GM19372 (cell line): ENCODE measurements at regions not wholly inside any gene's neighbourhood (a gene's known extent, or its start where the extent isn't known, plus 50 kb on each side); places are given as distances from the start of the nearest gene placed in this dataset.

Source experiments
- ATAC-seq: cut with Tn5 transposase; IDR thresholded peaks from one replicate; pipeline ENCODE4 v1.9.1; 2021; ENCODE audit warnings: mild to moderate bottlenecking, low read depth, moderate library complexity; ENCODE audit not compliant: unreplicated experiment

GRCh38 chr11:129324533-129325175 lies 51.0 kb upstream of the BARX2 start:
- ATAC-seq, result no peak

DNA sequence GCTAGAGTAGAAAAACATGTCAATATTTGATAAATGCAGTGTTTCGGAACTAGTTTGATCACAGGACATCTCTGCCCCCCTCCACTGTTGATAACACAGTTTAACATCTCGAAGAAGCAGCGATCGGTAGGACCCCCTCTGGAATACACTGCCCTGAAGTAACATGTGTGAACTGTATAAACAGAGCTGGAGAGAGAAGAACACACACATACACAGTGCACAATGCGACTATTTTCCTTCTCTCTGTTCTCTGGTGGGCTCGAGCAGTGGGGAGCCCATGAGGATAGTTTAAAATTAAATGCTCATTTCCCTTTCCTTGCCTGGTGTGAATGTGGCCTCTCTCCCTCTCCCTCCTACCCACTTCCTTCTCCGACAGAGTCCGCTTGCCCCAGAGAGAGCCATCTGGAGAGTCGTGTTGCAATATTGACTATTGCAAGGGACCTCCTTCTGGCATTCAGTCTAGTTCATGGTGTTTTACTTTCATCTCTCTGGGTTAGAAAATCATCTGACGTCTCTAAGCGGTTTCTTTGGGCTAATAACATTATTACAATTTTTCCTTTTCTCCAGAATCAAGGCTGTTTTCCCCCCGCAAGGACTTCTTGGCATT lies 51.6 kb upstream of the BARX2 start:
- no peak for ATAC-seq

- ATAC-seq, result no peak
These were observed 52.7 kb upstream of the BARX2 start for GRCh38 chr11:129322941-129323340.

DNA sequence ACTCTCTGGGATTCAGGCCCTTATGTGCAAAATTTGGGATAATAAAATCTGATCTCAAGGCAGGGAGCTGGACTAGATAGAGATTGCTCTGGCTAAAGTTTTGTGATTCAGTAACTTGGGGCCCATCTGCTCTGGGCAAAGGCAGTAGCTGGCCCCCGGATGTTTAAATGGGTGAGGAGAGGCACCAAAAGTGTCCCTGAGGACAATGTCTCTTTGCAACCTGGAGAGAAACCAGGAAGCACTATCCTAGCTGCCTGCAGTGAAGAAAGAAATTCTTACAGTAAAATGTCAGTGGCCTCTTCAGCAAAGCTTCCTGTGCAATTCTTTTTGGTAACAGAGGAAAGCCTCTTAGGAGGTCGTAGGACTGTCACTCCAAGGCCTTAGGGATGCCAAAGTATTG lies 54.6 kb upstream of the BARX2 start:
- no peak for ATAC-seq

DNA sequence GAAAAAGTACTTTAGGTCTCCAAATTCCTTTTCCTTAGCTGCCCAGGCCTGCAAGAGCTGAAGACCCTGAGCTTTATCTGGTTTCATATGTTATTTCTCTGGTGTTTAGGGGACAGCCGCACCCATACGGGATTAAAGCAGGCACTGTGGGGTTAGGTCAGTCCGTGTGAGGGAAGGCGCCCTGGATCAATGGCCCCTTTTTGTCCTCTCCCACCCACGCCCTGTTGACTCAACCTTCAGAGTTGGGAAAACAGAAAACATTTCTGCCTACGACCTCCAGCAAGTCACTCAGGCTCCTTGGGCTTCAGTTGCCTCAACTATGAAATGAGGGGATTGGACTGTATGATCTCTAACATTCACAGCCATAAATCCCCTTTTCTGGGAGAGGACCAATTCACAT lies 55.2 kb upstream of the BARX2 start:
- ATAC-seq, result no peak

DNA sequence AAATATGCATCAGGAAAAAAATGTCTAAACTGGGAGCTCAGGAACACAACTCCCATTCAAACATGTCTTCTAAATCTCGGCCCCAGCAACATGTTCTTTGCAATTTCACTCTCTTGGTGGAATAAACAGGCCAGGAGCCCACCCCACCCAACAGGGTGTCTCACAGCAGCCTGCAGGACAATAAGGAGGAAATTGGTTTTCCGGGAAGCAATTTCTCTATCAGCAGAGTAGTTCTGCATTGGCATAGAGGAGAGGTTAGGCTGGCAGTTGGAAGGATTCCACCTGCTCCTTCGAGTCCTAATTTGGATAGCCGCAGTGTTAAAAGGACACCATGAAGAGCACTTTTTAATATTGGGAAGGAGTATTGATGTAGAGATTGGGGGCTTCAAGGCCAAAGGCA lies 55.9 kb upstream of the BARX2 start:
- ATAC-seq, result no peak

DNA sequence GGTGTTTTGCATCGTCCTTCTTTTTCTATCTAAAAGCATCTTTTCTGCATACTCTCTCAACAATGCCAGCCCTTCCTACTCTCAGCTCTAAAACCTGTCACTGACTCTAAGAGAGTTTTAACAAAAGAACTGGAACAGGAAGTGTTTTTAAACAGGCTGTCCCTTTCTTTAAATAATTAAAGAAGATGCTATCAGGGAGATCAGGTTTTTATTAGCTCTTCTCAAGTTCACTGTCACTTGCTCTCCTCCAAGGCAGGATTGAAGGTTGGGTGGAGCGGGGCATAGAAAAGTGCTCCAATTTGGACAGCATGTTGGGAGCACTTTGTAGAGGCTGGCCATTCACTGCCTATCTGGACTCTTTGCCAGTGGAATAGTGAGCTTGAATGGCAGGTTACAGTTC lies 56.4 kb upstream of the BARX2 start:
- no peak for ATAC-seq

DNA sequence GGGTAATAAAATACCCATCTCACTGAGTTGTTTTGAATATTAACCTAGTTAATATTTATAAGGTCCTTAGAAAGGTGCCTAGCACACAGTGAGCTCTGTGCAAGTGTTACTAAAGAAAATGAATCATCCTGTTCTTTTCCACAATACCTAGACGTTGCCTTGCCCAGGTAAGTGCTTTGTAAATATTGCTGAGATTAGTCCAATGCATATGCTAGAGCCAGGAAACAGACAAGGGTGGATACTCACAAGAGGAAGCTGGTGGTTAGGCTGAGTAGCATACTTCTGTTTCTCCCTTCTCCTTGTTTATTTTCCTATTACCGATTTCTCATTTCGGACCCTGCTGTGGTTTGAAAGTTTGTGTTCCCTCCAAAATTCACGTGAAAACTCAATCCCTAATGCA lies 58.1 kb upstream of the BARX2 start:
- ATAC-seq, result no peak

- no peak for ATAC-seq
These were observed 58.9 kb upstream of the BARX2 start for GRCh38 chr11:129316781-129317180.

GRCh38 chr11:129315781-129316579 lies 59.7 kb upstream of the BARX2 start:
- no peak for ATAC-seq

- no peak for ATAC-seq
These were observed 61.3 kb upstream of the BARX2 start for GRCh38 chr11:129314371-129314770.

GRCh38 chr11:129313541-129314297 lies 61.9 kb upstream of the BARX2 start:
- no peak for ATAC-seq

- no peak for ATAC-seq
These were observed 62.7 kb upstream of the BARX2 start for GRCh38 chr11:129312730-129313503.

- no peak for ATAC-seq
These were observed 67.3 kb upstream of the BARX2 start for GRCh38 chr11:129308241-129308865.

GRCh38 chr11:129307162-129307561 lies 68.5 kb upstream of the BARX2 start:
- no peak for ATAC-seq

GRCh38 chr11:129302386-129303101 lies 73.1 kb upstream of the BARX2 start:
- no peak for ATAC-seq

GRCh38 chr11:129300099-129300498 lies 75.5 kb upstream of the BARX2 start:
- no peak for ATAC-seq

DNA sequence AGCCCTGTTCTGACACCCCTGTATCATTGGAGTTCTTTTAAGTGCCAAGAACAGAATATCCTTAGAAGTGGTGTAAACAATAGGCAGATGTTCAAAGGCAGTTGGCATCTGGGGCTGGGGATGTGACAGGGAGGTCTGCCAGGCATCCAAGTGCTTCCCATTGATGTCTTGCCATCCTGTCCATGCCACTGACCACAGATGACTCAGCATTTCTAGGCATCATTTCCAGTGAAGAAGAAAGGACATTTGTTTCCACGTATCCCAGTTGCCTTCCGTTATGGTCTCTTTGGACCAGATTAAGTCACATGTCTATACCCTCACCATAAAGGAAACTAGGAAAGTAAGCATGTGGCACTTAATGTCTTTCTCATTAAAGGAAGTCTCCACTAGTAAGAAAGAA lies 76.7 kb upstream of the BARX2 start:
- ATAC-seq, result no peak

DNA sequence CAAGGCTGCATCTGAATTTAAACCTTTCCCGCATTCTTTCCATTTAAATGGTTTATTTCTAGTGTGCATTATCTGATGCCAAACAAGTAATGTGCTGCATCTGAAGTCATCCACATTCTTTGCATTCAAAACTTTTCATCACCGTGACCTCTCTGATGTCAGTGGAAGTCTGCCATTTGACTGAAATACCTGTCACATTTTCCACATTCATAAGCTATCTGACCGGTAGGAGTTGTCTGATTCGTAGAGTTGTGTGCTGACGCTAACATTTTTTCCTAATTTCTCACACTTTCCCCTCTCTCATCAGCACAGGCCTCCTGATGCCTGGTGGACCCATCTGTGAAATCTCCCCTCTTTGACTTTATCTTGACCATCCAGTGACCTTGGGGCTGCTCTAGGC lies 79.9 kb upstream of the BARX2 start:
- ATAC-seq, result no peak
